NCI-H1694 (cell line): ENCODE measurements at regions not wholly inside any gene's neighbourhood (a gene's known extent, or its start where the extent isn't known, plus 50 kb on each side); places are given as distances from the start of the nearest gene placed in this dataset.

Source experiments
- DNase-seq: peaks from one replicate; lab custom pipeline; 2025; lab: John Stamatoyannopoulos, UW

GRCh38 chr11:79747406-79747805, 306.6 kb upstream of the TENM4 start:
- DNase-seq: no peak

- no peak for DNase-seq
These were observed 304.1 kb upstream of the TENM4 start for GRCh38 chr11:79744941-79745340.

DNA sequence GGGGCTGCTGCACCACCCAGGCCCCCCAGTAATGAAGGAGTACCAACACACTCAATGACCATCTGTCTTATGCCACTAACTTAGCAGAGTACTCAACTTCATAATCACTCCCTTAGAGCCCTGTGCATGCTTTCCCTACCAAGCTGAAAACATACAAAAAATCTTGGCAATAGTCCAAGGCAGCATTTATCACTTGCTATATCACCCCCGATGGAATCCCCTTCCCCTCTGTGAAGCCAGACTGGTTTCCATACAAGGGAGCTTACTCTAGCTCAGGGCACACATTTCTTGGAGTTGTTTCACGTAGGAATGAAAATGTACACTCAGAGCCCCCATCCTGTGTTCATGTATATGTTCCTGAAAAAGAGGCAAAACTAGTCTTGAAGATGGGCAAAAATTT, 301.3 kb upstream of the TENM4 start:
- DNase-seq: no peak

DNA sequence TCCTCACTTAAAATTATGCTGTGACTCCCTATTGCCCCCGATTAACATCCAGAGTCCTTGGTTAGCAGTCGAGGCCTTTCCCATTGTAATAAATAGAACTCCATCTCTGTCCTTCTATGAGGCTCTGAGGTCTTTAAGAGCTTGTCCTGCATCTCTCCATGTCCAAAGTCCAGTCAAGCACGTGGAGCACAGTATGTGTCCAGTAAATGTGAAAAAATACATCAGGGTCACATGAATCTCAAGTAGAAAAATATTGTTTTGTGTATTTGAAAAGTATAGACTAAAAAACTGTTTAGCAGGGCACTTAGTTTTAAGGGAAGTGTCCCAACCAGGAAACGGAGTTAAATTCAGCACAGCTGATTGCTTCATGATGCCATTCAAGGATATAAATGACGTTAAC, 298.8 kb upstream of the TENM4 start:
- DNase-seq: no peak

DNA sequence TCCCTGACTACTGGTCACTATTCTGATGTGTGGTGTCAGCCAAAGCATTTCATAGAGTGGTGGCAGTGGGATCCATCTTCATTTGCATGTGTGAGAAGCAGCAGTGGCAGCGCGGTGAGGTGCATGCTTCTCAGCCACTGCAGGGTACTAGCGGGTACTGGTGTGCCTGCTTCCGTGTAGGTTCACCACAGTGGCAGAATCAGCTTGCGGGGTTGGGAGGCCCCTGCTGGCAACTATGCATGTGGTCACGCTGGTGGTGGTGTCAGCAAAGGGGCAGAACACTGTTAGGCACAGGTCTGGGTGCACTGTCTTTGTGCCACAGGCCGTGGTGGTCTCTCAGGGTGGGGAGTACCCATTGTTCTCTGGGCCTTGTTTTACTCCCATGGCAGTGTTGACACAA, 286.4 kb upstream of the TENM4 start:
- no peak for DNase-seq

- DNase-seq: no peak
These were observed 279.3 kb upstream of the TENM4 start for GRCh38 chr11:79720115-79720514.

DNA sequence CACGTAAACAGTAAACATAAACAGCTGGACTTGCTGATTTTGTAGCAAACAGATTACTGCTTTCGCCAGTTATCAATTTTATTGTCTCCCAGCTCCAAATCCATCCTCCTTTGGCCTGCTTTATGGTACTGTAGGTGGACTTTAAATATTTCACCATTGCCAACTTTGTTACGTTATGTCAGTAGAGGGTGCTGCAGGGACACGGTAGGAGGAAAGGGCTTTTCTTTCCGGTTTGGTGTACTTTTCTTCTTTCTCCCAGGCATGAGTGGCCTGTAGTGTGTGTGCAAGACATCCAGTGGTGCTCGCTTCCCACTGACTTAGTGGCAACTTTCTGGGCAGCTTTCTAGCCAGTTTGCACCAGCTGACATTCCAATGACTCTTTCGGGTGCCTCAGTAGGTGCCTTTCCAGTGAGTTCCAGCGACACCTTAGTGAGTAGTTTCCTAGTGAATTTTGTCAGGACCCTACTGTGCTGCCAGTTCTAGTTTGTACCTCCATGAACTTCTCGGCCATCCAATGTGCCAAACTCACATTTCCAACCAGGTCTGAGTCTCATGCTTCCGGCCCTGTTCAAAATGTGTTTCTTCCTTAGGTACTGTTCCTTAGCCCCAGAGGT, 267.6 kb upstream of the TENM4 start:
- DNase-seq: no peak

DNA sequence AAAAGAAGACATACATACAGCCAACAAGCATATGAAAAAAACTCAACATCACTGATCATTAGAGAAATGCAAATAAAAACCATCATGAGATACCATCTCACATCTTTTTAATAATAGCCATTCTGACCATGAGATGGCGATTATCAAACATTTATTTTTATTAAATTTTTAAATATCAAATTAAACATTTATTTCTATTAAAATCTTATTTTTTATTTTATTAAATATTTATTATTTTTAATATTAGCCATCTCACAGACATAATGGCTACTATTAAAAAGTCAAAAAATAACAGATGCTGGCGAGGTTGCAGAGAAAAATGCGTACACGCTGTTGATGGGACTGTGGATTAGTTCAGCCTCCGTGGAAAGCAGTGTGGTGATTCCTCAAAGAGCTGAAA, 264.8 kb upstream of the TENM4 start:
- no peak for DNase-seq

DNA sequence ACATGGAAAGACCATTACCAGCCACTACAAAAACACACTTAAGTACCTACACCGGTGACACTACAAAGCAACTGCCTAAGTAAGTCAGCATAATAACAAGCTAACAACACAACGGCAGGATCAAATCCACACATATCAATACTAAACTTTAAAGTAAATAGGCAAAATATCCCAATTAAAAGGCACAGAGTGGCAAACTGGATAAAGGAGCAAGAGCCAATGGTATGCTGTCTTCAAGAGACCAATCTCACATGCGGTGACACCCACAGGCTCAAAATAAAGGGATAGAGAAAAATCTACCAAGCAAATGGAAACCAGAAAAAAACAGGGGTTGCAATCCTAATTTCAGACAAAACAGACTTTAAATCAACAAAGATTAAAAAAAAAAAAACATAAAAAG, 261.5 kb upstream of the TENM4 start:
- no peak for DNase-seq

DNA sequence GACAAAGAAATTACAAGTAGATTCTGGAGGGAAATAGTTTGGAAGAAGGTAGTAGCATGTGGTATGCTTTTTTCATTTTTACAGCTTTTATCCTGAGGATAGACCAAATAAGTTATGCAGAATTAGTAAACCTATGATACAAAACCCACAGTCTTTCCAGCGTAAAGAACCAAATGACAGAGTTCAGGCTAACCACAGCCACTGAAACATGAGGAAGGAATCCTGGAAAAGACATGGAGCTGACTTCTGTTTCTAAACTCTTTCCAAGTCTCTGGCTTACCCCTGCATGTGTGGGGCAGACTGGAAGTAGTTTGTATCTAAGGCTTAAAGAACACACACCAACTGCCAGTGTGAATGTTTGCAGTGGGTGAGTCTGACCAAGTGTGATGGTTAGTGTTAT, 258.4 kb upstream of the TENM4 start:
- DNase-seq: no peak

DNA sequence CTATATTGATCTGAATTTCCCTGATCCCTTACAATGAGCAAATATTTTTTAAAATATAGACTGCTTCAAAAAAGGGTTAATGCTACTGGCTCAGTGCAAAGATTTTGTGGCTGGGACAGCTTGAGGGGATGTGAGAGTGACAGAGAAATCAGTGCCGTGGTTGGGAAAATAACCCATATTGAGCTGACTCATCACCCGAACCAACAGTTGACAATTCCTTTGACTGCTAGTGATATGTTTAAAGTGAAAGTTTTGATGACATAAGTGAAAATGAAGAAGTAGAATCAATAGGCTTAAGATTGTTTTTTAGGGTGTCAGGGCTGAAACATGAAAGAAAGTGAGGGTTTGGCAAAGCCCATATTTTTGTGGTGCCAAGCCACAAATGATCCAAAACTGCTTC, 257.1 kb upstream of the TENM4 start:
- DNase-seq: no peak

GRCh38 chr11:79694368-79694767, 253.5 kb upstream of the TENM4 start:
- no peak for DNase-seq

DNA sequence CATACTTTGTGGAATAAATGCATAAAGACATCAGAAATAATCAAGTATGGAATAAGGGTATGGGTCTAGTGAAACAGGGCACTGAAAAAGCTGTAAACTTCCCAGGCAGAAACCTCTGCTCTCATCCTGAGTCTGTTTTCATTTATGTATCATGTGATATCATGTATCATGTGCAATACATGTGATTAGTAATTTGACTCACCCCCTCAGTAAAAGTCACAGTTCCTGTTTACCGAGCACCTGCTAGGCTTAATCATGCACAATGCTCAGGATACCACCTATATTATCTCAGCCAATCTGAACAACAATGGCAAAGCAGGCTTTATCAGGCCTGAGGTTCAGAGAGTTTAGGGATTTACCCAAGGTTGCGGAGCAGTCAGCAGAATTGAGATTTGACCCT, 250.6 kb upstream of the TENM4 start:
- no peak for DNase-seq

DNA sequence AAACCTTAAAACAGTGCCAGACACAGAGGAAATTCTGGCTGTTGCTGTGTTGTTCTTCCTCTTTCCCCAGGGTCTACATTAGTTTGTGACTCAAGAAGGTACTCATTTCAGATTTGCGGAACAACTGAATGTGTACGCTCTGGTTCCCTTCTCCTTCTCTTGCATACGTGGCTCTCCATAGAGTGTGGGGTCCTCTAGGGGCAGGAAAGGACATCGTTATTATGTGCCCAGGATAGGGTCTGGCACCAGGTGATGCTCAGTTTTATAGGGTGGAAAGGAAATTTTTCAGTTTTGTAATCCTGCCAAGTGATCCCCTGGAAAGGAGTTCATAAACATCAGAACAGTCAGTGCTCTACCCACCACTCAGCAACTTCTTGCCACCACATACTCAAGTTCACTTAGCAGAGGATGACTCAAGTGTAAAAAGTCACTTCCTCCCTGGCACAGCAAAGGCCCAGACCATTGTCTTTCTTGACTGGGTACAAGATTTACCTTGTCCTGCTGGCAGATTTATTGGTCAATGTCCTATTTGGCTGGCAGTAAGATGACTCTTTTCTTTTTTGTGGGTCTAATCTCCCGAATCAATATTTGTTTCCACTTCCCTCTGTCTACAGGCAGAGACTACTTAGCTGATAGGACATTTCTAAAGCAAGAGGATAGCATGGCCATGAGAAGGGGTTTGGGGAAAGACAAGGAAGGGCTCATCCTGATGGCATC, 246.0 kb upstream of the TENM4 start:
- DNase-seq: no peak

DNA sequence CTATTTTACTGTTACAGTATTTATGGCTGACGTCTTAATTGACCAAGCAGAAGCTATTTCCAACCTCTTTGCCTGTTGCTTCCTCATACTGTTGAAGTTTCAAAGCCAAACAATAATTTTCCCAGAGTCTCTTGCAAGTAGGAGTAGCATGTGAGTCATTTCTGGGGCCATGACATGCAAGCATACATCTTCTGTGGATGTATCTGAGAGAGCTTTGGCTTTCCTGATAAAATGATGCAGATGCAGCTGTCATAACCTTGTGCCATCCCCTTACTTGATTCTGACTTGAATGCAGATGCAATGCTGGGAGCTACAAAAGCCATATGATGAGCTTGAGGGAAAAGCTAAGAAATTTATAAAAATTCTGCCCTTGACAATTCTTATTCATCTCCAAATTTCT, 243.1 kb upstream of the TENM4 start:
- no peak for DNase-seq

GRCh38 chr11:79678780-79679452, 238.1 kb upstream of the TENM4 start:
- DNase-seq: no peak

DNA sequence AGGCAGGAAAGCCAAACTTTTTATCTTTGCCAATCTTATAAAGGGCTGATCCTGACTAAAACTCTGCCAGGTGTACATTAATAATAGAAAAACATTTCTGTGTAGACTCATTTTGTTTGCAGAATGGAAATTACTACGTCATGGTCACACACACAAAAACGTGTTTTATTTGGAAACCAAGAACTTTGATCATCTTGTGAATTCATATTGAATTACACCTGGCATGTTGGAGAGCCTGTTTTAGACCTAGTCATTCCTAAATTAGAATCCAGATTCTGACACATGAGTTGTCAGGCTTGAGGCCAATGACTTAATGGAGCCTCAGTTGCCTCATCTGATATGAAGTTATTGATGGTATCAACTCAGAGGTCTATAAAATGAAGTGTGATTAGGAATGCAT, 235.6 kb upstream of the TENM4 start:
- DNase-seq: no peak

- DNase-seq: no peak
These were observed 234.3 kb upstream of the TENM4 start for GRCh38 chr11:79675081-79675480.

- DNase-seq: no peak
These were observed 232.0 kb upstream of the TENM4 start for GRCh38 chr11:79672786-79673185.

DNA sequence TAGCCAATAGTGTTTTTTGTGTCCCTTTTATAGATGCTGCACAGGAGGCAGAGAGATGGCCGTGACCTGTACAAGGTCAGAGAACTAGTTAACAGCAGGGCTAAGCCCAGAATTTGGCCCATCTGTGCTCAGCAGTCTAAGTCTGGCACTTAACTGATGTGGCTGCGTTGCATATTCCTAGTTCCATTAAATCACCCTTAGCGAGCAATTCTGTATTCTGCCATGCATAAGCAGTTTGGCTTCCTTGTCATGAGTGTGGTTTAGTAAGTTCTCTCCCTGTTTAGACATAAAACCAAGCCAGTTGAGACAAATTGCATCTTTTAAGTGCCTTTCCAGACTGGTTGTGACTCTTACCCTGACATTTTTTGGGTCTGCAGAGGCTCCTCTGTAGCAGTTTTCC, 230.6 kb upstream of the TENM4 start:
- no peak for DNase-seq

GRCh38 chr11:79670882-79671281, 230.1 kb upstream of the TENM4 start:
- no peak for DNase-seq

- DNase-seq: no peak
These were observed 227.7 kb upstream of the TENM4 start for GRCh38 chr11:79668575-79668974.

DNA sequence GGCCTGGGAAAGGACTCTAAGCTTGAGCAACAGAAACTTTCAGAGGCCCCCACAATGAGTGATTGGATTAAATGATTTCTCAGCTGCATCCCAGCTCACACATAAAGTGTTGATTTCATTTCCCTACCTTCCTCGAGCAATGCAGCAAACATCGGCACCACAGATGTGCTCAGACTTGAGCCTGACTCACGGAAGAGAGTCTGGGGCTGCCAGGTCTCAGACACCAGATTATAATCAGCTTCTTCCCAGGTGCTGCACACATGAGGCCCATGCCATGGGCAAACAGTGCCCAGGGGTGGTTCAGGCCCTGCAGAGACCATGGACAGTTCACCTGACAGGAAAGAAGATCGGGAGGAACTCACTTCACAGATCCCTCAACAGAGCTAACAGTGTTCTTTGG, 226.6 kb upstream of the TENM4 start:
- DNase-seq: no peak

- DNase-seq: no peak
These were observed 222.2 kb upstream of the TENM4 start for GRCh38 chr11:79663017-79663416.
